ENCODE measurements at regions not wholly inside any gene's neighbourhood (a gene's known extent, or its start where the extent isn't known, plus 50 kb on each side); places are given as distances from the start of the nearest gene placed in this dataset.

- TF ChIP-seq, protein P1, sequence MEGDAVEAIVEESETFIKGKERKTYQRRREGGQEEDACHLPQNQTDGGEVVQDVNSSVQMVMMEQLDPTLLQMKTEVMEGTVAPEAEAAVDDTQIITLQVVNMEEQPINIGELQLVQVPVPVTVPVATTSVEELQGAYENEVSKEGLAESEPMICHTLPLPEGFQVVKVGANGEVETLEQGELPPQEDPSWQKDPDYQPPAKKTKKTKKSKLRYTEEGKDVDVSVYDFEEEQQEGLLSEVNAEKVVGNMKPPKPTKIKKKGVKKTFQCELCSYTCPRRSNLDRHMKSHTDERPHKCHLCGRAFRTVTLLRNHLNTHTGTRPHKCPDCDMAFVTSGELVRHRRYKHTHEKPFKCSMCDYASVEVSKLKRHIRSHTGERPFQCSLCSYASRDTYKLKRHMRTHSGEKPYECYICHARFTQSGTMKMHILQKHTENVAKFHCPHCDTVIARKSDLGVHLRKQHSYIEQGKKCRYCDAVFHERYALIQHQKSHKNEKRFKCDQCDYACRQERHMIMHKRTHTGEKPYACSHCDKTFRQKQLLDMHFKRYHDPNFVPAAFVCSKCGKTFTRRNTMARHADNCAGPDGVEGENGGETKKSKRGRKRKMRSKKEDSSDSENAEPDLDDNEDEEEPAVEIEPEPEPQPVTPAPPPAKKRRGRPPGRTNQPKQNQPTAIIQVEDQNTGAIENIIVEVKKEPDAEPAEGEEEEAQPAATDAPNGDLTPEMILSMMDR (conservative IDR thresholded peaks at IDR 0.05 in 1 of 2, IDR thresholded peaks at IDR 0.05 in 1 of 2; ENCODE audit: low read depth in 1 of 2, low read length in 2 of 2): no peak
- no peak for TF ChIP-seq EZH2 (IDR thresholded peaks at IDR 0.05; ENCODE audit: low read length, missing control alignments)
Observed at GRCh38 chr14:94707494-94707893, 62.4 kb downstream of the GSC start.
